ENCODE measurements at regions not wholly inside any gene's neighbourhood (a gene's known extent, or its start where the extent isn't known, plus 50 kb on each side); places are given as distances from the start of the nearest gene placed in this dataset.

- TF ChIP-seq, protein P1, sequence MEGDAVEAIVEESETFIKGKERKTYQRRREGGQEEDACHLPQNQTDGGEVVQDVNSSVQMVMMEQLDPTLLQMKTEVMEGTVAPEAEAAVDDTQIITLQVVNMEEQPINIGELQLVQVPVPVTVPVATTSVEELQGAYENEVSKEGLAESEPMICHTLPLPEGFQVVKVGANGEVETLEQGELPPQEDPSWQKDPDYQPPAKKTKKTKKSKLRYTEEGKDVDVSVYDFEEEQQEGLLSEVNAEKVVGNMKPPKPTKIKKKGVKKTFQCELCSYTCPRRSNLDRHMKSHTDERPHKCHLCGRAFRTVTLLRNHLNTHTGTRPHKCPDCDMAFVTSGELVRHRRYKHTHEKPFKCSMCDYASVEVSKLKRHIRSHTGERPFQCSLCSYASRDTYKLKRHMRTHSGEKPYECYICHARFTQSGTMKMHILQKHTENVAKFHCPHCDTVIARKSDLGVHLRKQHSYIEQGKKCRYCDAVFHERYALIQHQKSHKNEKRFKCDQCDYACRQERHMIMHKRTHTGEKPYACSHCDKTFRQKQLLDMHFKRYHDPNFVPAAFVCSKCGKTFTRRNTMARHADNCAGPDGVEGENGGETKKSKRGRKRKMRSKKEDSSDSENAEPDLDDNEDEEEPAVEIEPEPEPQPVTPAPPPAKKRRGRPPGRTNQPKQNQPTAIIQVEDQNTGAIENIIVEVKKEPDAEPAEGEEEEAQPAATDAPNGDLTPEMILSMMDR (IDR thresholded peaks at IDR 0.05 in 2 of 3, conservative IDR thresholded peaks at IDR 0.05 in 1 of 3; ENCODE audit: borderline replicate concordance in 1 of 3, insufficient read depth in 1 of 3, low read depth in 2 of 3, low read length in 2 of 3), result no peak
- TF ChIP-seq EZH2phosphoT487 (IDR thresholded peaks at IDR 0.05; ENCODE audit: borderline replicate concordance) (no peak), EZH2 (IDR thresholded peaks at IDR 0.05) (no peak), CEBPB (IDR thresholded peaks at IDR 0.05; ENCODE audit: low read depth) (no peak), POLR2A (IDR thresholded peaks at IDR 0.05; ENCODE audit: borderline replicate concordance, extremely low read depth, insufficient read depth, insufficient read length) (no peak), SIN3A (IDR thresholded peaks at IDR 0.05; ENCODE audit: low read depth) (no peak), RAD21 (IDR thresholded peaks at IDR 0.05; ENCODE audit: low read depth) (no peak), ELF1 (IDR thresholded peaks at IDR 0.05; ENCODE audit: borderline replicate concordance, low read depth) (no peak), POLR2AphosphoS5 (IDR thresholded peaks at IDR 0.05; ENCODE audit: low read depth, low read length) (no peak), ZBTB33 (IDR thresholded peaks at IDR 0.05; ENCODE audit: extremely low read depth, insufficient replicate concordance, low read length) (no peak), SRF (IDR thresholded peaks at IDR 0.05; ENCODE audit: low read depth) (no peak)
- TF ChIP-seq, protein P2, sequence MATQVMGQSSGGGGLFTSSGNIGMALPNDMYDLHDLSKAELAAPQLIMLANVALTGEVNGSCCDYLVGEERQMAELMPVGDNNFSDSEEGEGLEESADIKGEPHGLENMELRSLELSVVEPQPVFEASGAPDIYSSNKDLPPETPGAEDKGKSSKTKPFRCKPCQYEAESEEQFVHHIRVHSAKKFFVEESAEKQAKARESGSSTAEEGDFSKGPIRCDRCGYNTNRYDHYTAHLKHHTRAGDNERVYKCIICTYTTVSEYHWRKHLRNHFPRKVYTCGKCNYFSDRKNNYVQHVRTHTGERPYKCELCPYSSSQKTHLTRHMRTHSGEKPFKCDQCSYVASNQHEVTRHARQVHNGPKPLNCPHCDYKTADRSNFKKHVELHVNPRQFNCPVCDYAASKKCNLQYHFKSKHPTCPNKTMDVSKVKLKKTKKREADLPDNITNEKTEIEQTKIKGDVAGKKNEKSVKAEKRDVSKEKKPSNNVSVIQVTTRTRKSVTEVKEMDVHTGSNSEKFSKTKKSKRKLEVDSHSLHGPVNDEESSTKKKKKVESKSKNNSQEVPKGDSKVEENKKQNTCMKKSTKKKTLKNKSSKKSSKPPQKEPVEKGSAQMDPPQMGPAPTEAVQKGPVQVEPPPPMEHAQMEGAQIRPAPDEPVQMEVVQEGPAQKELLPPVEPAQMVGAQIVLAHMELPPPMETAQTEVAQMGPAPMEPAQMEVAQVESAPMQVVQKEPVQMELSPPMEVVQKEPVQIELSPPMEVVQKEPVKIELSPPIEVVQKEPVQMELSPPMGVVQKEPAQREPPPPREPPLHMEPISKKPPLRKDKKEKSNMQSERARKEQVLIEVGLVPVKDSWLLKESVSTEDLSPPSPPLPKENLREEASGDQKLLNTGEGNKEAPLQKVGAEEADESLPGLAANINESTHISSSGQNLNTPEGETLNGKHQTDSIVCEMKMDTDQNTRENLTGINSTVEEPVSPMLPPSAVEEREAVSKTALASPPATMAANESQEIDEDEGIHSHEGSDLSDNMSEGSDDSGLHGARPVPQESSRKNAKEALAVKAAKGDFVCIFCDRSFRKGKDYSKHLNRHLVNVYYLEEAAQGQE (IDR thresholded peaks at IDR 0.05; ENCODE audit: low read depth), result no peak
These were observed 137.4 kb downstream of the ZNF664 start for GRCh38 chr12:124110372-124110883.
